ENCODE measurements at regions not wholly inside any gene's neighbourhood (a gene's known extent, or its start where the extent isn't known, plus 50 kb on each side); places are given as distances from the start of the nearest gene placed in this dataset.
"Not testable (repeated sequence)": the region's sequence is repeated elsewhere in the genome, so short reads cannot be mapped to it uniquely, and the experiment has no call there.

DNA sequence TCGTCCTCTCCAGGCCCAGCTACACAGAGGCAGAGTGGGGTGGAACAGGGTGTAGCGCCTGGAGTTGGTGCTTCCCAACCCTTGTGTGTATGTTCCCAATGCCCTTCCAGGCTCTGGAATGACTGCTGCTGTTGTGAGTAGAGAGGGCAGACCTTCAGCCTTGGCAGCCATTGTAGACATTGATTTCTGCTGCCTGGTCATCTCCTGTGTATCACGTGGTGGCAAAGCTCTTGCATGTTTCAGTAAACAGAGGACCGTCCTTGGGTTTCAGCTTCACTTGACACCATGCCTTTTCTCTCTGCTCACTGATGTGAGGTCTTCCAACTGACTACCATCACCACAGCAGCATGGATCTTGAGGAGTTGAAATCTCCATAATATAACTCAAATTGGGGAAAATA lies 397.9 kb downstream of the COG6 start:
- no peak for DNase-seq

DNA sequence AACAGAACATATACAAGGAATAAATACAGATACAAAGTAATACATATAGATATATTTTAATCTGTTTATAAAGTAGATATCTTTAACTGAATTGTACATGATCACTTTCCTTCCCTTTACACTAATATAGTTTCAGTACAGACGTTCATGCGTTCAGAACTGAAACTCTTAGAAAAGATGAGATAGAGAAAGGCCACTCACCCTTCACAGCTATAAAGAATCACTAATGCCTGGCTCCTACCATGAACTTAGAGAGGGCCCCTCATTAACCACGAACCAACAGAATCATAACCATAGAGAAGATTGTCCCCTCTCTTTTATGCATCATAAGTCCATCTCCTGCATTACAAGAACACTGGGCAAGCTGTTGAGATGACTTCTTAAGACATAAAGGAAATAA lies 399.0 kb downstream of the COG6 start:
- DNase-seq, result not testable (repeated sequence)

DNA sequence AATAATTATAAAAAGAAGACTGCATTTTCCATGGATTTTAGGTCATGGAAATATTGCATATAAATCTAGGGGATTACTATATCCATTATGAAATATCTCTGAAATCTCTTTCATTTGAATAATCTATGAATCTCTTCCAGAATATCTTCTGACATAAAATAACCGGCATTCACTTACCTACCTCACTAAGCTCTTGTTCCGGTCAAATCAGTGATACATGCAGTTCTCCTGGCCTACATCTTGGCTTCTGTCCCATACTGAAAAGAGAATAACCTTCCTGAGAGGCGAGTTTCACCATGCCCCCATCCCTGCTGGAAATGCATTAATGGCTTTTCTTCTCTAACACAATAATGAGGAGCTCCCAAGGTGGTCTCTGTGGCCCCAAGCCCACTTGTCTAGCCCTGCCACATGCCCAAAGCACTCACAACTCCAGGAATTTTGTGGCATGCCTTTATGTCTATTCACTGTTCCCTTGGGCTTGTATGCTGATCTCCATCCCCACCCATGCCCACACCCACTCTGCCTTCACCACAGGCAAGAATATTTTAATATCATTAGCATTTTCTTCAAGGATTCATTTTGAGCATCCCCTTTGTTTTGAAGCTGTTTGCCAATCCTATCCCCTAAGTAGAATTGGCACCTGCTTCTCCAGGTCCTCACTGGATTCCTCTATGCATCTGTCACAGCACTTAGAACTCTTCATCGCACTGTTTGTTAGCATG lies 401.6 kb downstream of the COG6 start:
- DNase-seq, result no peak

DNA sequence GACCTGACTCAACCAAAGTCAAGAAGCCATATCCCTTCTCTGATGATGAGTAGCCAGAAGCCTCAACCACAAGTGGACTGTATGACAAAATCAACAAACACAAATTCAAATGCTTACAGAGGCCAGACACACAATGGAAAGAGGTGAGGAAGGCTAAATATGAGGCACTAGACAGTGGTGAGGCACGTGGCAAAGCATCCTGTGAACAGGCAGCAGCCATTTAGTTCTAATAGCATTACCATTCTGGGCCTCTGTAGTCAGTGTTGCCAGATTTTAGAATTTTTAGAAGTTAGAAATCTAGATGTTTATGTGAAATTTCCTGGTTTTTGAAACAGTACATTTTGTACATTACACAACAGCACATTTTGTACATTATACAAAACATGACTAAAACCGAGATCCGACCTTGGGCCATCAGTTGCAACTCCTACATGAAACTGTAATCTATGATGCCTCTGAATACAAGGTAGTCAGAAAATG lies 403.3 kb downstream of the COG6 start:
- DNase-seq, result no peak

DNA sequence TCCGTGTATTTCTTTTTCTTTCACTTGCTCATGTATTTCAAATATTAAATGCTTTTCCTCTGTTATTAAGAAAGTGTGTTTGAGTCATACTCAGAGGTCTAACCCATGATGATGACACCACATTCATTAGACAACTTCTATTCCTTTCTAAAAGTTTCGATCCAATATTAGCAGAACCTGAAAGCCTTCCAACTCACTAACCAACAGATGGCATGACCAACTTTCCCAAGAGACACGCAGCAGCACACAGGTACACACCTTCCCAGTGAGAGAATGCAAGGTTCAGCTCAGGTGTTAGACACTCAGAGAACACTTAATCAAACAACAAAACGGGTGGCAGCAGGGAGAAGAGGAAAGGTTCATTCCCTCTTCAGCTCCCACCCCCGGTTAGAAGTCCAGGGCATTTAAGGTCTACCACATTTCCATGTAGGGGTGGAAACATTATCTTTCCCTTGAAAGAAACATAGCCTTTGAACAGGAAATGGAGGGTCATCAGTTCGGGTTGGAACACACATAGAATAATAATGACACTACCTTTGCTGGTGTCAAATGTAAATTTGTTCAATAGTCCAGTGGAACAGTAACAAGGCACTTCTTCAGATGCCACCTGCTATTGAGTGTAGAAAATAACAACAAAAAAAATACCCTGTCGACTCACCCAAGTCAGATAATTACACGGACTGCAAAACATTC lies 404.2 kb downstream of the COG6 start:
- peak; percentile 13 to 32 for DNase-seq

DNA sequence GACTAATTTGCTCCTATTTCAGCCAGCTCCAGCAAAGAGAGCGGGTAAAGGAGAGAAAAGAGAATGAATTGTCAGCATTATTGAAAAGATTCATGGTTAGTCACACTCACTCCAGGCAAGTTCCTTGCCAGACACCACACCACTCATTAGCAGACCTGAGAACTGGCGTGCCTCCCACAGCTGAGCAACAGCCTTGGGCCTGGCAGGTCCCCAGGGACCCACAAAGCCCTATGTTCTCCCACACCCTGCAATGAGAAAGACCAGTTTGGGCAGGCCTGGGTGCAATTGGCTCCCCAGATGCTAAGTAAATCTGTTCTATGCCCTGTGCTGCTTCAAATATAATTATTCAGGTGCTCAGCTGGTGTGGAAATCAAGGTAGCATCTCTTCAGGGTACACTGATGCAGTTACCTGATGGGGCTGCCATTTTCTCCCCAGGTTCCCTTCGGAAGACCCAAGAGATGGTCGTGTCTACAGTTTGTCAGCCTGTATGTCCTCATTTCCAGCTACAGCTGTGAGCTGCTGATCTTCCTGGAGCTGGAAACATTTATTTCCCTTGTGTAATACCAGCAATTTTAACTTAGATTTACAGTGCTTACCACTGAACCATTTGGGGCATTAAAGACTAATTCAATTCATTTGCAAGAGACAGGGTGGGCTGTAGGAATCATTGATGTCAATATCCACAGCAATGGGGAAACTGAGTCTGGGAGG lies 405.0 kb downstream of the COG6 start:
- peak; percentile 85 to 94 for DNase-seq

DNA sequence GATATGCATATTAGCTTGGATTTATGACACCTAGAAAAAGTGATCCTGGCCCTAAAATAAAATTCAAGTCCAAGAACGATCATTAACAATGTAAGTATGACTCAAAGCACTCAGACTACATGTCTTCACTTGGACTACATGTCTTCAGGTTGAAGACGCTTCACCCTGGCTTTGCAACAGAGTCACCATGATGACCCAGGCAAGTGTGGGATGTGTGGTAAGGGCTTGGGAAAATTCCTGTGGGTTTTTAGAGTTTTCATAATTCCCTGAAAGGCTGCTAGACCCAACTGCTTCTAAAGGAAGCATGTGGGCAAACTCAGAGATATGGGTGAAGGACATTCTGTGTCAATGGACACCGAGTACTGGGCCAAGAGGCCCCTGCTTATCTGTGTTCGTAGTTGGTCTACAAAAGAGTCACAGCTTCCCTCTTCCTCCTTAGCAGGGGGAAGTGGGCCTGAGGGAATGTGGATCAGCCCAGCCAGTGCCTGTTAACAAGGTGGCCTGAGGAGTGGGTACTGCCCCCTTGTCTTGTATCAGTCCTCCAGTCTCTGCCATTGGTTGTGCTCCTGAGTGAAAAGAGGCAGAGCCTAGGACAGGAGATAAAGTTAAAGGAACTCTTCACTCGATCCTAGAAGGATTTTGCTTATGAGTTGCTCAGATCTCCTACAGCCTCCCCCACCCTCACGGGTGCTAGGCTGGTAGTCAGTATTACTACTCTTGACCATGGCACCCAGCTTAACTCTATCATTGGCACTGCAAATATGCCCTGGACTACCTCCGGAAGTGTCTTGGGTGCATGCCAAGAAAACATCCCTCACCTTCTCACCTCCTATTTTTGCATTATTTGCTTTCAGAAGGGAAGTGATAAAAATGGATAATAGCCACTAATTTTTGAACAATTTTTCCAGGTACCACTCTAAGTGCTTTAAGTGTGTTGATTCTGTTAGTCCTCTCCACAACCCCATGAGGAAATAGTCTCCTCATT lies 406.3 kb downstream of the COG6 start:
- DNase-seq, result no peak

DNA sequence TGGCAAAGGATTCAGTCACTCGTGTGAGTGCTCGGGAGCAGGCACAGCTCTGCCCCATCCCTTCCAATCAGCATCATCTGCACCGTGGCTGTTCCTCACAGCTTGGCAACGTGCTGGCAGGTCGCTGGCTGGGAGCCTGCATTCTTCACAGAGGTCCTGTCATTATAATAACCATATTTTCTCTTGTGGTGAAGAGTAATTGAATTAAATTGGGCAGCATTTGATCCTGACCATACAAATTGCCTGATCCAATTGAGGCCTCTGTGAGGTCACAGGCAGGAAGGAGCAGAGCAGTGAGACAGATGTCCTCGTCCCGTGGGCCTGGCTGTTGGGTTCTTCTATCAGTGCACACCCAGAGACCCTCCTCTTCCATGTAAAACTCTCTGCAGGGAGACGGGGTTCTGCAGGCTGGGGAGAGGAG lies 407.8 kb downstream of the COG6 start:
- DNase-seq, result no peak

DNA sequence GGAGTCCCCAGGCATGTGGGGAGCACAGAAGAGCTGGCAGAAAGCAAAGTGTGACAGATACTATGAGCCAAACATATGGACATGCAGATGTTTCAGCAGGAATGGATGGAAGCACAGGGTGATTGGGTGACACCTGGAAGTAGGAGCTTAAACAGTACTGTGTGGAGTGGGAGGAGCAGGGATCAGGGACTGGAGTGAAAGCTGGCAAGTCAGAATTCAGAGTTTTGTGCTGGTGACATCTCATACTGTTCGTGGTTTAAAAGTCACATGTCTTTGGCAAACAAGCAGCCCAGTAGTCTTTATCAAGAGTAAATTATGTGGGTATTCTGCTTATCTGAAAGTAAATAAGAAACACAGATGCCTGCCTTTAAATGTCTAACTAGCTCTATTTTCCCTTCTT lies 408.2 kb downstream of the COG6 start:
- DNase-seq, result no peak

DNA sequence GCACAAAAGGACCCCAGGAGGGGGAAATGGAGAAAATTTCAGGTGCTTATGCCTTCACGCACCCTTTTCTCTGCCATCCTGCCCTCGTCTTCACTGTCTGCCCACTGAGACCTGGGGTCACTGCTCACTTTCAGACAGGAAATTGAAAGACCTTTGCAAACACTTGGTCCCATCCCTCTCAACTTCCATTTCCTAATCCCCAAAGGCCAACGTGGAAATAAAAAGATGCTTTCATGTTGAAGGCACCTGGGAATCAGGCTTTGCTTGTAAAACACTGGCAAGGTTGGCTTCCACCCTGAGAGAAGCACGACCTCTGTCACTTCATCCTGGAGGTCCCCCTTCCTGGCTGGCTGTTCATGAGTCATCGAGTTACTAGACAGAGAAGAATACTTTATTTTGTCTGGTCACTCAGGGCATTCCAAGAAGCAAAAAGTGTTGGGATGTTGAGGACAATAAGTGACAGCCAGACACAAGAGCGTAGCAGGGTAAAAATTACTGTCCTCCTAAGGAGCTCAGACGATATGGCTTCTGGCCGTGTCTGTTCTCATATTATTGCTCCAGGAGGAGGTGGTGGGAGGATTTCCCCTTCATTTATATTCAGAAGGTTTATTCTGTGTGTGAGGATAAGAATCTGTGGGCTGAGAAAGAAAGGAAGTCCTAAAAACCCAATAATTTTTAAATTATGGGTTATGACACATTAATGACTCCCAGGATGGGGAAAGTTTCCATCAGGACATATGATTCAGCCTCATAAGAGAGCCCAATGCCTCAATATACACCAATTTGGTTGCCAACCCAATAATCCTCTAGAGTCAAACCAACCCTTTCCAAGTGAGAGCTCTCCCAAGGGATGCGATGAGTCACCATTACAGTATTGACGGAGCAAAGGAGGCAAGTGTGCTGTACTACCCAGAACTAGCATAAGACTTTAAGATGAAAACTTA lies 409.0 kb downstream of the COG6 start:
- no peak for DNase-seq

DNA sequence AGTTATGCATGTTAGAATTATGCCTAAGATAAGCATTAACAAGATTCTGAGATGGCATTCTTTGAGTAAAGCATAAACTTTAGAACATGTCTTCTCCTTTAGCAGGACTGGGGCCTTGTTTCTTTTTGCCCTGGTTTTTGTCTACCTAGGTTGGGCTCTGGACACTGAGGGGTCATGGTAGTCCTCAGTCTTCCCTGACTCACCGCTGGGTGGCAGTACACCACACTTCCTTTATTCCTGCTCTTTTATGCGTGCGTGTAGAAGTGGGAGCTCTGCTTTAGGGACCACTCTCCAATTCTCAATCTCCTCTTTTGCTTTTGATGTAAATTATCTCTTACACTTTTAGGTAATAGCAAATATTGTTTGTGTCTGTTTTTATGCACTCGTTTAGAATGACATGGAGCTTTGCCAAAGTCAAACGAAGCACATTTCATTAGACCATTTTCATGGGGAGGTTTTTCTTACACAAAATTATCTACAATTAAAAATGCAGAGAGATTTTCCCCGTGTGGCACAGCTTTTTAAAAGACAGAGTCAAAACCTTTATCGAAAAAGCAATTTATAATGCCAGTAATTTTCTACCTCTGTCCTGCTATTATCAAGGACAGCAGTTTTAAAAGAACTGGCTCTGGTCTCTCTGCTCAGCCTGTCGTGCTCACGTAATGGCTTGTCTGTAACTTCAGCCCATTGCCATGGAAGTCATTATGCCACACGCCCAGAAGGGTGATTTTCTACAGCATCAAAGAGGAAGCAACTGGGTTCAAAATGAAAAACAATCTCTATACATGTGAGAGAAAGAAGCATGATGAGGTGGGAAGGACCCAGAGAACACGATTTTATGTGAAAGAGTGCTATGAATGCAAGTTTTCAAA lies 413.9 kb downstream of the COG6 start:
- DNase-seq, result peak in 1 of 2 experiments; percentile 79

DNA sequence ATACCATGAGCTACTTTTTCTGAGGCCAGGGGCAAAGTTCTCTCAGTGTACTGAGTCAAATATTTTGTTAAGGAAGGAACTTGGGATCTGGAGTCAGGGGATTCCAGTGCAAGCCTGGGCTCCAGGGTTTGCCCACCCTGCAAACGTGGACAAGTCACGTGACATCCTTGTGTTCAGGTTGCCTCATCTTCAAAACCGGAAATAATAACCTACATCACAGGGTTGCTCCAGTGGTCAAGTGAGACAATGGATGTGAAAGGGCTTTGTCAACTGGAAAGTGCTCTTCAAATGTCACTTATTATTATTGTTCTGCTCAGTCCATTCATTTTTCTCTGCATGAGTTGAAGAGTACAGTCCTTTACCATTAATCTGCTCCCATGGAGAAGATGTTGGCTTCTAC lies 414.9 kb downstream of the COG6 start:
- no peak for DNase-seq

DNA sequence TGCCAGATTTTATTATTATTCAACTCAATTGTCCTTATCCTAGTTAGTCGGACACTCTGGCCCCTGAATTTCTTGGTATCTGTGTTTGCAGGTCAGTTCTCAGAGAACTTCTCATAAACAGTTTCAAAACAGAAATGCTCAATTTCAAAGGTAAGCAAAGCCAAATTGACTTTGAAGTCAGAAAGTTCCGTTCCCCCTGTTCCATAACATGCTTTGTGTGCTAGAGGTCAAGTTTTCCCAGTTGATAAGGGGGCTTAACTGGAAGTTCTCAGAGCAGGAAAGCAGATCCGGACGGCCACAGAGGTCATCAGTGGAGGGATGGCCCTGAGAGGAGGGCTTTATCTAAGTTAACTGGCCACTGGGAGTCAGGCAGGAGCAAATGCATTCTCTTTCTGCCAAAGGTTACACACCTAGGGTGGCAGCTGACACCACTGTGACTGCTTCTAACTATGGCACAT lies 417.2 kb downstream of the COG6 start:
- DNase-seq, result no peak

DNA sequence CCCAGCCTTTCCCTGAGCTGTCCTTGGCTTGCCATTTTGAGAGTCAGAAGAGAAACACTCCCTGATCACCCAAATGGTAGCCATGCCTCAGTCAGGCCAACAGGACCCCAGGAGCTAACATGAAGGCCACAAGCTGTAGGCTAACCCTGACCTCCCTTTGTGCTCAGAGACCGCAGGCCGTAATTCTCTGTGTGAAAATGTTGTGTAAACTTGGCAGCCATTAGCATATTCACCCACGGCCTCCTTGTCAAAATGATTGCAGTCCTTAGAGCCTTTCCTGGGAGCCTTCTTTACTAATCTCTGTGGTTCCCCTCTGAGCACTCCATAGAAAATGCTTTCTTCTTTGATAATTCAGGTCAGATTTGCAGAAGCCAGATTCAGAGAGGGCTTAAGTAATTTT lies 418.9 kb downstream of the COG6 start:
- no peak for DNase-seq

DNA sequence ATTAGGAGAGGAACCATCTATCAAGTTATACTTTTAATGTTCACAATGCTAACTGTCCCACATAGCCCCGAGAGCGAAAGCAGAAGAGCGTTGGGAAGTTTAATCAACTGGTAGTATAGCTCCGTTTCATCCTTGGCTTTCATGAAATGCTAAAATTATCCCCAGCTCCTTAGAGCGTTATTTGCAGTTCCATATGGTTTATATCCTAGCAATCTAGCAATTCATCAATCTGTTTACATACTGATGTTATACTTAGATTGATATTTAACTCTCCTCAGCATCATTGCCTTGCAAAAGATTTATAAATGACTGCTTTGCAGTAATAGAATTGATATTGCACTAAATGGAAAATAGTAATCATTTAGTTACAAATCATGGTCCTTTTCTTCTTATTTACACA lies 419.8 kb downstream of the COG6 start:
- no peak for DNase-seq

DNA sequence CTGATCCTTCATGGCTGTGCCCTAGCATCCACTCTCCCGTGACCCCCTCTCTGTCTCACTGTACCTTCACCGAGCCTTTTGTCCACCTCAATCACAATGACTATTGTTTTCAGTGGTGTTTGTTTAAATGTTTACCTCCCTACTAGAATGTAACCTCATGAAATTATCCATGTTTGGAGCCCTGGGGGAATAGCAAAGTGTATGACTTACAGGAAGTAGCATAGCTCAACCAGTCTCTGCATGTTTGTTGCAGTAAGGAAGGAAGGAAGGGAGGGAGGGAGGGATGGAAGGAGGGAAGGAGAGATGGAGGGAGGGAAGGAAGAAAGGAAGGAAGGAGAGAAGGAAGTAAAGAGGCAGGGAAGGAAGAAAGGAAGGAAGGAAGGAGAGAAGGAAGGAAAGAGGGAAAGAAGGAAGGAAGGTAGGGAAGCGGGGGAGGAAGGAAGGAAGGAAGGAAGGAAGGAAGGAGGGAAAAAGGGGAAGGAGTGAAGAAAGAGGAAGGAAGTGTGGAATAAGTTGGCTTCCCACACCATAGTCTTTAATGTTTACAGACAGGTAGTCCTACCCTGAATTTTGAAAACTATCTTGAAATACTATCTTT lies 421.4 kb downstream of the COG6 start:
- no peak for DNase-seq

DNA sequence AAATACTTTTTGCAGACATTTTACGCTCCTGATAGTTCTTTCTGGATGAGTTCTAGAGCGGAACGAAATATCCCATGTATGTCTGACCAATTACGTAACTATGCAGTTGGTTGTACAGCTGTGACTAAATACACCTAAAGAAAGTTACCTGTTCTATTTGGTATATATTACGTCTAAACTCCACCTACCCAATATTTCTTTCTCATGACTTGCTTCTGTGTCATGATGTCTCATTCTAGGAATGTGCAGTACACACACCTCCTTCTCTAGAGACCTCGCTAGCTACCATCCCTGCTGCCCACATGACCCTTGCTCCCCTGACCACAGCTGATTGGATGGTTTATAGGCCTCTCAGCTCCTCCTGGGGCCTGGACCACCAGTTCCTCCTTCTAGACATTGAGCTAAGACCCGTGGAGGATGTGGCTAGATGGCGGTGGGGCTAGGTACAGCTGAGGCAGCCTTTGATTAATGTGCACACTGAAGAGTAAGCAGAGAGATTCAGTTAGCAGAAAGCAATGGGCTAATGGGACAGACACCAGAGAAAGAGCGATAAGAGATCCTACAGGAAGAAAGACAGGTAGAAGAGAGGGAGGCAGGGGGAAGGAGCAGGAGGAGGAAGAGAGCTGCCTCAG lies 422.1 kb downstream of the COG6 start:
- DNase-seq, result no peak

DNA sequence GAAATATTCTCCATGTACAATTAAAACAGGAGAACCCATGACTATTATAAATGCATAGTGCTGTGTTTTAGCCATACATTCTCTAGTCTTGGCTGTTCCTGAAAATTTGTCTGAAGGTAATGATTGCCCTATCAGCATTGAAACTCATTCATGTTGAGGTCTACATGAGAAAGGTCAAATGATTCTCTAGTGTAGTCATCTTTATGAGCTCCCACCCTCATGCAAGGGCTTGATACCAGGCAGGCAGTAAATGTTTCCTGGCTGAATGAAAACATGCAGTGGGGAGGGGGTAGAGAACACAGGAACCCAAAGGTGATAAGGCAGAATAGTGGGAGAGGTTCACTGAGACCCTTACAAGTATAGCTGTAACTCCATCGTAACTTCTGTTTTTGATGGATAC lies 424.3 kb downstream of the COG6 start:
- DNase-seq, result no peak

DNA sequence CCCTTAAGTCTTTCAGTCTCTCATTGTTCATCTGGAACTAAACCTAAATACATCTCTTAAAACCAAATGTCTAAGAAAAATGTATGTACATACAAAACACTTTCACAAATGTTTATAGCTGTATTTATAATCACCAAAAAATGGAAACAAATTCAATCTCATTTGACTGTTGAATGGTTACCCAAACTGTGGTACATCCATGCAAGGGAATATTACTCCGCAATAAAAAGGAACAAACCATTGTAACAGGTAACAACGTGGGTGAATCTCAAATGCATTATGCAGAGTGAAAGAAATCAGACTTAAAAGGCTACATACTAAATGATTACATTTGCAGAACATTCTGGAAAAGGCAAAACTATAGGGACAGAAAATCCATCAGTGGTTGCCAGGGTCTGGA lies 425.2 kb downstream of the COG6 start:
- no peak for DNase-seq

Data from NCI-H526 (cell line).